GM18873 (cell line): ENCODE measurements at regions not wholly inside any gene's neighbourhood (a gene's known extent, or its start where the extent isn't known, plus 50 kb on each side); places are given as distances from the start of the nearest gene placed in this dataset.
A peak's percentile ranks its signal among the peaks of the same experiment; 100 is the strongest.

Source experiments
- ATAC-seq: cut with Tn5 transposase; IDR thresholded peaks from one replicate; pipeline ENCODE4 v1.9.1; 2021; ENCODE audit warnings: mild to moderate bottlenecking, moderate library complexity, moderate number of reproducible peaks; ENCODE audit not compliant: unreplicated experiment, low FRiP score

DNA sequence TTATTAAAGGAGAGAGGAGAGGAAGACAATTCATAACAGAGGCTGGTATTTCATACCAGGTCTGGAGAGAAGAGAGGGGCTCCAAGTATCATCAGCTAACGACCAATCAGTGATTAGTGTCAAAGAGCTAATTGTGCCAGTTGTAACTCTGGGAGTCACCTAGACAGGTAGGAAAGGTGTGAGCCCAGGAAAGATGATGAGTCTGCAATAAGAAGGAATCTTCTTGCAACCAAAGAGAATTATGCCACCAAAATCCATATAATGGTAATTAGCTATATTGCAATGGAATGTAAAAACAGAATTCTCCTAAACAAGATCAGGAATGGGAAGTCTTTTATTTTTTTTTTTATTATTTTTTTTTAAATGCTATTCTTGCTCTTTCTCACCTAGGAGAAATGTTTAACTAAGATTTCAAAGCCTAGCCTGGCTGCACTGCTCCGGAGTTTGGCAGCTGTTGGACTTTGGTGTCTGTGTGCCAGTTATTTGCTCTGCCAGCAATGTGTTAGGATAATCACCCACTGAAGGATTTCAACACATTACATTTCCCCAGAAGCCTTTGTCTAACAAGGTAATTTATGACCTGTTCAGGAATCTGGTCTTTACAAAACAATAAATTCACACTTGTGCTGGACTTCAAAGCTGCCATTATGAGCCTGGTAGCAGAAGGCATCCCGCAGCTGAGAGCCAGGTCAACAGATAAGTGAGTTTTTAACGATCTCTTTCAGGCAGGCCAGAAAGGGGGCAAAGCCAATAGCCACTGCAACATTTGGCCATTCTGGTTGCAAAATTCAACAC, 89.4 kb downstream of the FOXB1 start:
- ATAC-seq = no peak

DNA sequence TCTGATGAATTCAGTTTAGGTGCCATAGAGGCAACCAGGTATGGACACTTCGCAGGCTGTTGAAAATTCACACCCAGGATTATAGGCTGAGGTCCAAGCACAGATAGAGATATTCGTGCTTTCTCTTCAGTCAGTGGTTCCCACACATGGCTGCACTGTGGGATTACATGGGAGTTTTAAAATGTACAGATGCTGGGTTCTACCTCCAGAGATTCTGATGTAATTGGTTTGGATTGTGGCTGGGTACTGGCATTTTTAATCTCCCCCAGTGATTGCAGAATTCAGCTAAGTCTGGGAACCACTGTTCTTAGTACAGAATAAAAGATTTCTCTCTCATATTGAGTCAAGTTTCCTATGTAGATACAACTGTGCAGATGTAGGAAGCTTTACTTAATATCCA, 91.6 kb downstream of the FOXB1 start:
- ATAC-seq = no peak

DNA sequence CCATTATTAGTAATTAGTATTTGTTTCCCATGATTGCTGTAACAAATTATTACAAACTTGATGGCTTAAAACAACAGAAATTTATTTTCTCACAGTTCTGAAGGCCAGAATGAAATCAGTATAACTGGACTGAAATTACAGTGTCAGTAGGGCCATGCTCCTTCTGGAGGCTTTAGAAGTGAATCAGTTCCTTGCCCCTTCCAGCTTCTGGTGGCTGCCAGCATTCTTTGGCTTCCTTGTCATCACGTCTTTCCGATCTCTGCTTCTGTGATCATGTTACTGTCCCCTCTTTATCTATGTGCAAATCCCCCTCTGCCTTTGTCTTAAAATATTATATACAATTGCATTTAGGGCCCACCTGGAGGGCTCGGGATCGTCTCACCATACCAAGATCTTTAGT, 92.0 kb downstream of the FOXB1 start:
- no peak for ATAC-seq

DNA sequence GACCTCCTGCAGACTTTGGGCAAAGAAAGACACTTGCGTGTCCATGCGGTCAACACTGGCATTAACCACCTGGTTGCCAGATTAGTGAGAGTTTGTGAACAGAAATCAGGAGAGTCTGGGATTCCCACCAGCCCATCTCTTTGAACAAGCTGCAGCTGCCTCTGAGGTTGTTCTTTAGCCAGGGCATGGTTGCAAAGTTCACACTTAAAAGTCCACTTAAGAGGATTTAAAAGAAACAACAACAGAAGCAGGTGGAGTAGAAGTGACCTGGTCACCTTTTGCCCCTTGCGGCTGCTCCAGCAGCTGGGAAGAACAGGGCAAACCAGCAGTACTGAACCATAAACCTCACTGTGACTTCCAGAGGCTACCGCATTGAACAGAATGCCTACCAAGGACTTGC, 97.3 kb downstream of the FOXB1 start:
- no peak for ATAC-seq

DNA sequence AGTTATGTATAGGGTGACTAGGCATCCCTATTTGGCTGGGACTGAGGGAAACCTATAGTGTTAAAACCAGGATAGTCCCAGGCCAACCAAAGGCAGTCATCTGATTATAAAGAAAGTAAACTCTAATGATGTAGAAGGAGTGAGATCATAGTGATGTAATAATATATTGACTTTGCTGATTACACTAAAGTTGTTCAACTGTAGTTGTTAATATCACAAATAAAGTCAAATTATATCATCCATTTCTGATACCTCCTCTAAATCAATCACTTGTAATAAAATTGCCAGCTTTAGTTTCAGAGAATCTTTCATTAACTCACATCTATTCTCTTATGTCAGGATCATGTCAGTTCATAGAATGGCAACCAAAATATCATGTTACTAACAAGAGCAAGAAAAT, 98.6 kb downstream of the FOXB1 start:
- ATAC-seq = no peak

DNA sequence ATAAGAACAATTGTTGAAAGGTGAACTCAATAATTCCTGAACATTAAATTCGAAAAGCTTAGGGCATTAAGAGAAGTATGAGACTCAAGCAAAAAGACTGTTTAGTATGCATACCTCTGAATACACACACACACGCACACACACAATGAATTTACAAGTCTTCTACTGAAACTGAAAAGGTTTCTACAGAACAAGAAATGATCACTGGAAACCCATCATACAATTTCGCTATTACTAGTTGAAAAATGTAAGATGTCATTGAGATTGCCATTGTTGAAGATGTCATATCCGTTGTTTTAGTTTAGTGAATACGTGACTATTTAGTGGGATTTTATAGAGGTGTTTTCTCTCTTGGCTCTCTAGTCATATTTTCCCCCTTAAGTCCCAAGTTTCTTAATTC, 106.8 kb downstream of the FOXB1 start:
- ATAC-seq = no peak

DNA sequence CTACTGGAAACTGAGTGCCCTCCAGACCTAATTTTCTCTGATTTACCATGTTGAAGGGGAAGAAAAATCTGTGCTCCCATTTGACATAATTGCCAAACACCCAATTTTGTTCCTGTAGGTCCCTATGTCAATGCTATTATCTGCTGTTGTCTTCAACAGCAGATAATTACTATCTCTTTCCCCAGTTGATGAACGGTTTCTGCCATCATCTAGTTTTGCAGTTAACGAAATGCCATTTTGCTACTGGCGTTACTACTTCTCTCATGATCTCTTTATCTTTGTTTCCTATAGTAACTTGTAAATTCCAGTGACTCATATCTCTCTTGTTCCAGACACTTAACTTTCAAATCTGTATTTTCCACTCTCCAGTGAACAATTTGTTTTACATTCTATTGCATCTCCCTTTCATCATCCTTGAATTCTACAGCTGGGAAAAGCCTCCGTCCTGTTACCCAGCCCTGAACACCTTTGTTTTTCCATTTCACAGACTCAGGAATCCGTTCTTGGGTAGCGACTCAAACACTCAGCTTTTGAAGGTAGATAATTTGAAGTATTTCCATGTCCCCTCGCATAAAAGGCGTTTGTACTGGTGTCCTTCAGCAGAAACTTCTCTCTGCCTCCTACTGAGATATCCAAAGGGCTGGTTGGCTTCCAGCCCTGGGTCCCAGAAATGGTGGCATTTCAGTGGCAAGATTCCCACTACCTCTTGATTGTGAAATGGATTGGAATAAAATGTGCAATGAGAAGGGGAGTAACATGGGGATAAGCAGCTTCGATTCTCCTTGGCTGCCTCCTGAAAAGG, 111.7 kb downstream of the FOXB1 start:
- ATAC-seq = no peak

DNA sequence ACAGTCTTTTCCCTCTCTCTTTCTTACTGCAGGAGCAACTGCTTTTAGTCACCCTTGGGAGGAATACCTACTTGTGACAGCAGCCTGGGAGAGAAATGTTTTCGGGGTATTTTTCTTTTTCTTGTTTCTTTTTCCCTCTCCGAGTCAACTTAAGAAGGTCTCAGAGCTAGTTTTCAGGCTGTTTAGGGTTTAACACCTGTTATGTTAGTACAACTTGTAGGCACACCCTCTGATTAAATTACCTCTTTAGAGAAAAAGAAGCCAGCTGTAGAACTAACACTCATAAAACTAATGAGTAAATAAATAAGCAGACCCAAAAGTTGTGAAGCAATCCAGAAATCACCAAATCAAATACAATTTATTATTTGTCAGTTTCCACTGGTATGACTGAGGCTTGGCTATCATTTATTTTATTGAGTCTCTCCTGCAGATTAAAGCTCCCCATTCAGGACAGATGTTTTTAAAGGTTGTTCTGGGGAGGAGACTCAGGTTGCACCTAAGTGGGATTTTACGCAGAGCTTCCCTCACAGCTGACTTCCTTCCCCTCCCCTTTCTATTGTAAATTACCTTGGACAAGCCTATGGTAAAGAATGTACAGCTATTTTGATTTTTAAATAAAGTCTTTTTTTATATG, 112.5 kb downstream of the FOXB1 start:
- ATAC-seq = no peak

DNA sequence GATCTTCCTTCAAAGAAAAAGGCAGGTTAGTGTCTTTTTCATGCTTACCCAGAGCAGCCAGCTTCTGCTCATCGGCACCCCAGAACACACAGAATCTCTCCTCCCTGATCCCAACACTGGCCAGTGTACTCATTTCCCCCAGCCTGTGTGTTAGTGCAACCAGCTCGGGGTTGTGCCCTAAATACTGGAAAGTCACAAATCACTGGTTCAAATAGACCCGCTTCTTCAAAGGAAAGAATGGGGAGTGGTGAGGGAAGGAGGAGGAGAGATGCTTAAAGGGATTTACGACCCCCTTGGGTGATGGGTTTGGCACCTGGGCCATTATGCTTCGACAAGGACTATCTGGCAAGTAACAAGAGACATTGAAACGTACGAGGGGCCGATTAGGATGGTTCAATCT, 114.0 kb downstream of the FOXB1 start:
- no peak for ATAC-seq

DNA sequence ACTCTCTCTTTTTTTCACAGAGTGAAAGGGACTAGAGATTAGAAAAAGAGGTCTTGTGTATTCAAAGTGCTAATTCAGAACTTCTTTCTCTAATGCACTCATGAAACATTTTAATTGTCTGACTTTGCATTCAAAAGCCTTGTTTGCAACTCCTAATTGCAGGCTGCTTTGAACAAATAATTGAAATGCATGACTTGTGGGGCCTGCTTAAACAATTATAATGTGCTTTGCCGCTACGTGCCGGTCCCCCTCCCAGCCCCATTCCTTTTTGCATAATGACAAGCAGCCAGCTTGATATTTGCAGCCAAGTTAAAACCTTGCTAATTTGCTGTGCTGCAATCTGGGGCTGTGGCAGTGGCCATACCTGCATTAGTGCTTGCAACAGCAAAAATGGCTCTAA, 114.5 kb downstream of the FOXB1 start:
- no peak for ATAC-seq

DNA sequence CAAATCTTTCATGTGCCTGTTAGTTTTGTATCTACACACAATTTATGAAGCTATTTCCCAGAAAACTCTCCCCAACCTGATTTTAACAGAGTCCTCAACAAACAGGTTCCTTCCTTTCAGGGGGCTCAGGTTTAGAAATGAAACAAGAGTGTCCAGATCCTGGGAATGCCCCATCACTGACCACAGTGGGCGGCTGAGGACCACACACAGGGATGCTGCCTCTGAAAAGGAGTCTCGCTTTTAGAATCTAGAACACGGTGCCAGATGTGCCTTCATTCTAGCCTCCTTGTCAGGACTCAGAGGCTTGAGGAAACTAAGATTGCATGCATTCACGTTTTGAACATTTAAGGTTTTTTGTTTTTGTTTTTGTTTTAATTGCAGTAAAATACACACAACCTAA, 115.0 kb downstream of the FOXB1 start:
- no peak for ATAC-seq

DNA sequence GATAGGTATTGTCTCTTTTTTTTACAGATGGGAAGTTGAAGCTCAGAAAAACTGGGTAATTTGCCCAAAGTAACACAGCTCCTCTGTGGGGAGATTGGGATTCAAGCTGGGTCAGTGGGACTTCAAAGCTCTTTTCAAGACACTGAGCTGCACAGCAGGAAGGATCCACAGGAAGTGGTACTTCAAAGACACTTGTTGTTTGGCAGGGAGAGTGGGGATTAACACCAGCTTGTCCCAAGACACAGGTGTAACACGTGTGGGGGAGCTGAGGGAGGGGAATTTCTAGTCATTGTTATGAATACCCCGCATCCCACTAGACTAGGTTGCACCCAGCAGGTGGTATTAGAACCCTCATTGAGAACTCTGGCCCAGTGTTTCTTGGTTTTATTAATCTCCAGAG, 116.0 kb downstream of the FOXB1 start:
- no peak for ATAC-seq

DNA sequence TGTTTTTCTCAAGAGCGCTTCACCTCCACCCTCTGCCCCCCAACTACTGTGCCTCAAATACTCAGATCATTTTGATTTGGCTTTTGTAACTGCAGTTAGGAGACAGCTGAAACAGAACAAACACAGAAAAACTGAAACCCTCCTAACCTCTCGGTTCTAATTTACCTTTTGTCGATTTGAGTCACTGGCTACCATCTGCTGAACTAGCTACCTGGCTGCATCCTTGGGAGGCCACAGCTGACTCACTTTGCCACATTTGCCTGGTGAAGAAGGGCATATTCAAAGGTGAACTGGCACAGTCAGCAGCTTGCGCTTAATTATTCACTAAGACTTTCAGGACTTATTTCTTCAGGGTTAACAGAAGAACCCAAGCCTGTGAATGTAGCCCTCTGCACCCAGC, 117.7 kb downstream of the FOXB1 start:
- peak; percentile 76 for ATAC-seq

DNA sequence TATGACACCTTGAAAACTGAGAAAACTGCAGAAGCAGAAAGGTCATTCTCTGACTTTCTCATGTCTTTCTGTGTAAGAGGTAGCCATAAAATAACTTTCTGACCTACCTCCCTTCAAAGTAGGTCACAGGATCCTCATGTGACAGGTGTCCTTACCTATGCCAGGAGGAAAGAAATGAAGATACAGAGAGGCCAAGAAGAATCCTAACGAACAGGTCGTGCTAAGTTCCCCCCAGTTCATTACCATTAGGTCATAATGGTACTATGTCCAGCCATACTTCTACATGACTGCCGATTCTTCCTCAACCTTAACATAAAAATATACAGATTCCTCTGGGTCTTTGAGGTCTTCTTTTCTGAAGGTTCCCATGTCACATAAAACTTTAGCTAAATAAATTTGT, 118.6 kb downstream of the FOXB1 start:
- ATAC-seq = no peak

DNA sequence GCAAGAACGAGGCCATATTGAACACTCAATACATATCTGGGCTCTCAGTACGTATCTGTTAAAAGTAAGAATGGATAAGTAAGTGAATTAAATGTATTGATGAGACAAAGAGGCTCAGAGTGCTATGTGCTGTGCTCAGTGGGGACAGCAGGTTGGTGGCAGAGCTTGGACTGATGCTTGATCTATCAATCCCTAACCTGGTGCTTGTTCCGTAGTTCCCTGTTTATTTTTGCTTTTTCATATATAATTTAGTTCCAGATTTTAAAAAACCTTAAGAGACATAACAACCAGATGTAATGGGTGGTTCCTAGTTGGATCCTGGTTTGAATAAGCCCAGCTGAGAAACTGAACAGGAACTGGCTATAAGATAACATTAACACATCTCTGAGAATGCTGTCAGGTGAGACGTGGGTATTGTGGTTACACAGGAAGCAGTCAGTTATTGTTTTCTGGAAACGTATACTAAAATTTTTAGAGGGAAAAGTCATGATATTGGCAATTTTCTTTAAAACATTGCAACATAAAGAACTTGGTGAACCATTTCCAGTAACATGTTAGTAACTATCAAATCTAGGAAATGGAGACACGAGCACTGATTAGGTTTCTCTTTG, 120.5 kb downstream of the FOXB1 start:
- no peak for ATAC-seq

DNA sequence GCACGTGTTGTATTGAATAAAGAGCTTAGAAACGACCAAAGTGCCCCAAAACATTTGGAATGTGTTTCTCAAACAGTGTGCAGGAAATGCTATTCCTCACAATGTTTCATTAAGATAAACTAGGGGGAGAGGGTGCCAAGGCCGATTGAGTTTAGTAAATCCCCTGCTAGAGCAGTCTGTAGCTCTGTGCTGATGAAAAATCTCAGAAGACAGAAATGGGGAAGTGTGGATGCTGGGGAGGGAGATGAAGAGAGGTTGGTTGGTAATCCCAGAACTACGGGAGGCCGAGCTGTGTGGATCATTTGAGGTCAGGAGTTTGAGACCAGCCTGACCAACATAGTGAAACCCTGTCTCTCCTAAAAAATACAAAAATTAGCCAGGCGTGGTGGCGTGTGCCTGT, 121.2 kb downstream of the FOXB1 start:
- ATAC-seq = no peak

DNA sequence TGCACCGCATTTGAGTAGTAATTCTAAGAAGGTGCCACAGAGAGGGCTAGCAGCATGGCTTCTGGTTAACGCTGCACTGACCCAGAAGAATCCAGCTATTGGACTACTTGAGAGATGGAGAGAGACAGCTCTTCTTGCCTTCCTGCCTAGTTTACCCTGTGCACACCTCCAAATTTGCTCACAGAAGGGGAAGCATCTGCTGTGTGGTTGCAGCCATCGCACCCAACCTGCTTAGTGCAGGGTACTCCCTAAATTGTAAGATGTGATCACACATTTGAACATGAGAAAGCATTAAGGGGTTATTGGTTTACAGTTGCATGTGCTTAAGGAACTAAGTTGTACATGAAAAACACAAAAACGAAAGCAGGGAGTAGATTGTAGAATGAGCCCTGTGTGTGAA, 122.1 kb downstream of the FOXB1 start:
- ATAC-seq = no peak

DNA sequence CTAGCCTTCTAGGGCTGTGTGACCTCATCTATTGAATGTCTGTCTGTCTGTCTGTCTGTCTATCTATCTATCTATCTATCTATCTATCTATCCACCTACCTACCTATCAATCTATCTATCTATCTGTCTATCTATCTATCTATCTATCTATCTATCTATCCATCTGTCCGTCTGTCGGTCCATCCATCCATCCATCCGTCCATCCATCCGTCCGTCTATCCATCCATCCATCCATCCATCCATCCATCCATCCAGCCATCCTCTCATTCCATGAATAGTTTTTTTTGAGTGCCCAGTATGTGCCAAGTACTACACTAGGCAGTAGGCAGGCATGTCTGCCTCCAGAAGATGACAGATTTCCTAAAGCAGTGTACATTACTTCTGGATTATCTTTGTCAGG, 122.5 kb downstream of the FOXB1 start:
- ATAC-seq = no peak

DNA sequence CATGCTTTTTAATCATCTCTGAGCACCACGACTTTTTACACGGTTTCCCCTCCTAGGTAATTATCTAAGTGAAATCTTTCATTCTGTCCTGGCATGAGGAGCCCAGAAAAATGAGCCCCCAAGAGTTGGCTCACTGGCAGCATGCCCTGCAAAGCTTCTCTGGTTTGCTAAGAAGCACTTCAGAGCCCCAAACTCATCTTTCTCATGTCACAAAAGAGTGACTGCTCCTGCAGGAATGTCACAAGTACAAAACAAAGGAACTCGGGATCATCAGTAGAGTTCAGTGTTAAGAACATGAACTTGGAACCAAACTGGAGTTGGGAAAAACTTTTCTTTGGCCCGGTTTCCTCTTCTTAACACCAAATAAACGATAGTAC, 123.9 kb downstream of the FOXB1 start:
- no peak for ATAC-seq

DNA sequence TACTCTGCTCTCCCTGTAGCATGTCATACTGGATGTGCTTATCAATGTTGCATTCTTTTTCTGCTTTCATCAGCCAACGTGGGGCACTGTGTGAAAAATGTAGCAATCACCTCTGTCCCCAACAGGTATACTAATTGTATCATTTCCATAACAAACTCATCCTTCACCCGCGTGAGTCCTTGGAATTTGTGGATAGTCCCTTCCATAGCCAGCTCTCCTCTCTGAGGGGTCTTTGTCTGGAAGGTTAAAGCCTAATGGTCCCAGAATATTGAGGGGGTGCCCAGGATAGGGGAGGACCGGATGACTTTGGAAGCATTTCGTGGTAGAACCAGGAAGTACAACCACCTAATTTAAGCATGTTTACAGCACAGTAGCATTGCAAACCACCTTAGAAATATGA, 124.6 kb downstream of the FOXB1 start:
- no peak for ATAC-seq

DNA sequence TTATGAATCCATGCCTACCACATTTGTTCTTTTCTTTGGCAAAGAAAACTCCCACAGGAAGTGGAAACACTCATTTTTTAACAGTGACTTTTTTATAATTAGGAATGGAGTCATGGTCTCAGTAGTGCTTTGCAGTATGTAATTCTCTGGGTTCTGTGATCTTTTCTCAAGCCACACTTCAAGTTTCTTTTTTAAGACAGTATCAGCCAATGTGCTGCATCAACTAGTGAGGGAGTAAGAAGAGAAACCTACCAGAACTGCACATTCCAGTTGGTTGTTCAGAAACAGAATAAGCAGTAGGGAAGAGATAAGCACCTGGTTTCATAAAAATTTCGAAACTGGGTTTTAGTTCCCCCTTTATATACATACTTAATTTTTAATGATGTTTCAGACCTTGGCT, 126.3 kb downstream of the FOXB1 start:
- ATAC-seq = no peak
